HCT116 (cell line): ENCODE measurements at regions not wholly inside any gene's neighbourhood (a gene's known extent, or its start where the extent isn't known, plus 50 kb on each side); places are given as distances from the start of the nearest gene placed in this dataset.

Experiments
- ATAC-seq: fragments of 200-7000 bp; cut with Tn5 transposase; 2 replicates; pipeline ENCODE4 v1.9.1; 2020; ENCODE audit warnings: mild to moderate bottlenecking, moderate library complexity
- BruUV-seq: library from RNA; stranded (reverse); fragments of 400-500 nt; replicated peaks from 2 replicates; lab custom pipeline; 2021; lab: Mats Ljungman, UMichigan
- CTCF ChIA-PET: fragments of 300-600 bp; sonication (Branson Sonifier 250); formaldehyde crosslinking; loops from one replicate; lab custom pipeline; 2021; ENCODE audit warnings: antibody characterized with exemption; lab: Charles Lee
- POLR2A ChIA-PET: fragments of 300-600, 350-600 bp; sonication (Branson Sonifier 250); formaldehyde crosslinking; loops from one replicate; lab custom pipeline; 2021; ENCODE audit warnings: antibody characterized with exemption; lab: Charles Lee
- RAD21 ChIA-PET, 2 experiments: fragments of 300-600 bp; sonication (Branson Sonifier 250); formaldehyde crosslinking; loops; one replicate each; lab custom pipeline; 2023; ENCODE audit warnings: low total read pairs in 2 of 2; ENCODE audit not compliant: uncharacterized antibody in 2 of 2, unreplicated experiment in 2 of 2, low non-redundant PET in 1 of 2; lab: Charles Lee
- DNase-seq: peaks from one replicate; pipeline ENCODE4 v3.0.0-alpha.2; 2010; ENCODE audit warnings: low read depth, low spot score
- H2AFZ ChIP-seq: fragments of 200-600 bp; shearing (Covaris generic), sonication (generic); 2 replicates; pipeline ENCODE4 v1.6.1; 2017; ENCODE audit warnings: low read depth, mixed run types, mixed read lengths, antibody characterized with exemption, low read length; ENCODE audit not compliant: poor library complexity, severe bottlenecking
- H3K27ac ChIP-seq: 2 replicates; pipeline ENCODE4 v1.5.1; 2012; ENCODE audit warnings: low read depth, low read length
- H3K27me3 ChIP-seq: fragments of 200-600 bp; sonication (generic); 2 replicates; pipeline ENCODE4 v1.6.1; 2016; ENCODE audit warnings: mixed run types, low read length, mixed read lengths; ENCODE audit not compliant: insufficient read depth
- H3K36me3 ChIP-seq, 2 experiments: fragments of 200-500 bp in 1 of 2; fragments of 200-600 bp in 1 of 2; sonication (Bioruptor generic) in 1 of 2; sonication (generic) in 1 of 2; 2 replicates each; pipeline versions ENCODE4 v1.5.1 to v1.6.1; 2014 to 2016; ENCODE audit warnings: low read length in 2 of 2, inconsistent platforms in 1 of 2, mixed read lengths in 1 of 2, mixed run types in 1 of 2; ENCODE audit not compliant: insufficient read depth in 2 of 2, control insufficient read depth in 1 of 2
- H3K4me1 ChIP-seq, 2 experiments: fragments of 200-600 bp in 1 of 2; sonication (generic) in 1 of 2; 2 replicates each; pipeline versions ENCODE4 v1.5.1 to v1.6.1; 2012 to 2017; ENCODE audit warnings: low read length in 2 of 2, inconsistent platforms in 1 of 2, mild to moderate bottlenecking in 1 of 2, mixed read lengths in 1 of 2, mixed run types in 1 of 2, moderate library complexity in 1 of 2; ENCODE audit not compliant: insufficient read depth in 2 of 2, control insufficient read depth in 1 of 2
- H3K4me2 ChIP-seq: fragments of 200-600 bp; sonication (generic); 2 replicates; pipeline ENCODE4 v1.6.1; 2017; ENCODE audit warnings: mixed run types, low read length, mixed read lengths
- H3K4me3 ChIP-seq, 2 experiments: fragments of 200-600 bp in 1 of 2; sonication (generic) in 1 of 2; replicated peaks in 1 of 2; 2 replicates each; pipeline ENCODE4 v1.5.1; 2011 to 2016; ENCODE audit warnings: low read length in 2 of 2, control low read depth in 1 of 2, low read depth in 1 of 2, mild to moderate bottlenecking in 1 of 2, mixed read lengths in 1 of 2, mixed run types in 1 of 2
- H3K79me2 ChIP-seq: fragments of 200-600 bp; sonication (generic); 2 replicates; pipeline ENCODE4 v1.6.1; 2017; ENCODE audit warnings: mild to moderate bottlenecking, mixed run types, low read length, moderate library complexity, mixed read lengths; ENCODE audit not compliant: insufficient read depth
- H3K9ac ChIP-seq: fragments of 200-600 bp; sonication (generic); 2 replicates; pipeline ENCODE4 v1.6.1; 2016; ENCODE audit warnings: low read length, mixed read lengths
- H3K9me2 ChIP-seq: fragments of 200-600 bp; sonication (generic), shearing (Covaris generic); 2 replicates; pipeline ENCODE4 v1.6.1; 2017; ENCODE audit warnings: mixed run types, mild to moderate bottlenecking, moderate library complexity; ENCODE audit not compliant: insufficient read depth
- H3K9me3 ChIP-seq, 2 experiments: fragments of 200-500 bp in 1 of 2; fragments of 200-600 bp in 1 of 2; sonication (Bioruptor generic) in 1 of 2; sonication (generic) in 1 of 2; 2 replicates each; pipeline ENCODE4 v1.6.1; 2014 to 2017; ENCODE audit warnings: low read length in 2 of 2, mixed read lengths in 2 of 2, inconsistent platforms in 1 of 2, low read depth in 1 of 2, mild to moderate bottlenecking in 1 of 2, mixed run types in 1 of 2, moderate library complexity in 1 of 2; ENCODE audit not compliant: control insufficient read depth in 1 of 2, insufficient read depth in 1 of 2
- H4K20me1 ChIP-seq: fragments of 200-600 bp; sonication (generic), shearing (Covaris generic); 2 replicates; pipeline ENCODE4 v1.6.1; 2017; ENCODE audit warnings: mixed run types, mild to moderate bottlenecking, moderate library complexity; ENCODE audit not compliant: insufficient read depth
- ATF3 ChIP-seq: IDR thresholded peaks from 2 replicates; pipeline ENCODE4 v1.6.1; 2012
- CBX3 ChIP-seq: IDR thresholded peaks from 2 replicates; pipeline ENCODE4 v1.6.1; 2012; ENCODE audit warnings: low read depth
- CEBPB ChIP-seq: IDR thresholded peaks from 2 replicates; pipeline ENCODE4 v1.6.1; 2012; ENCODE audit warnings: low read depth
- CTCF ChIP-seq, 3 experiments: fragments of 200-600 bp in 1 of 3; sonication (generic) in 1 of 3; IDR thresholded peaks in 2 of 3; conservative IDR thresholded peaks in 1 of 3; 2 replicates each; pipeline ENCODE4 v1.5.1; 2012 to 2017; ENCODE audit warnings: low read depth in 2 of 3, low read length in 2 of 3, antibody characterized with exemption in 1 of 3, borderline replicate concordance in 1 of 3, control low read depth in 1 of 3, mild to moderate bottlenecking in 1 of 3, mixed read lengths in 1 of 3, mixed run types in 1 of 3, moderate library complexity in 1 of 3; ENCODE audit not compliant: insufficient read depth in 1 of 3
- EGR1 ChIP-seq: IDR thresholded peaks from 2 replicates; pipeline ENCODE4 v1.6.1; 2012; ENCODE audit warnings: low read depth
- ELF1 ChIP-seq: IDR thresholded peaks from 2 replicates; pipeline ENCODE4 v1.6.1; 2012; ENCODE audit warnings: low read depth, borderline replicate concordance
- EZH2 ChIP-seq: fragments of 200-600 bp; sonication (generic); IDR thresholded peaks from 2 replicates; pipeline ENCODE4 v1.6.1; 2017; ENCODE audit warnings: antibody characterized with exemption, mixed run types
- EZH2phosphoT487 ChIP-seq: fragments of 200-600 bp; IDR thresholded peaks from 2 replicates; pipeline ENCODE4 v1.6.1; 2018; ENCODE audit warnings: antibody characterized with exemption, borderline replicate concordance
- JUND ChIP-seq: IDR thresholded peaks from 2 replicates; pipeline ENCODE4 v1.6.1; 2012
- MAX ChIP-seq: IDR thresholded peaks from 2 replicates; pipeline ENCODE4 v1.6.1; 2012
- POLR2A ChIP-seq: IDR thresholded peaks from 2 replicates; pipeline ENCODE4 v1.7.0; 2011; ENCODE audit warnings: borderline replicate concordance; ENCODE audit not compliant: insufficient read depth, insufficient read length; ENCODE audit errors: extremely low read depth
- POLR2AphosphoS5 ChIP-seq: IDR thresholded peaks from 2 replicates; pipeline ENCODE4 v1.6.1; 2011; ENCODE audit warnings: mild to moderate bottlenecking, low read depth, low read length, moderate library complexity
- RAD21 ChIP-seq: IDR thresholded peaks from 2 replicates; pipeline ENCODE4 v1.6.1; 2012; ENCODE audit warnings: low read depth, mild to moderate bottlenecking
- SP1 ChIP-seq: IDR thresholded peaks from 2 replicates; pipeline ENCODE4 v1.6.1; 2012; ENCODE audit warnings: low read depth
- SRF ChIP-seq: IDR thresholded peaks from 2 replicates; pipeline ENCODE4 v1.6.1; 2012; ENCODE audit warnings: low read depth
- TCF7L2 ChIP-seq: IDR thresholded peaks from 2 replicates; pipeline ENCODE4 v1.7.0; 2011; ENCODE audit warnings: borderline replicate concordance, inconsistent platforms; ENCODE audit not compliant: insufficient read depth, insufficient read length; ENCODE audit errors: extremely low read depth
- YY1 ChIP-seq: IDR thresholded peaks from 2 replicates; pipeline ENCODE4 v1.6.1; 2011; ENCODE audit warnings: low read length, low read depth, moderate library complexity, mild to moderate bottlenecking; ENCODE audit not compliant: insufficient replicate concordance; ENCODE audit errors: extremely low read depth
- ZFX ChIP-seq: fragments of 450-650 bp; IDR thresholded peaks from 2 replicates; pipeline ENCODE4 v1.6.1; 2017
- intact Hi-C: fragments of 100-400 bp; cut with micrococcal nuclease; formaldehyde crosslinking; loops from 2 replicates; pipeline ENCODE4 v1.10.0; 2022

GRCh38 chr21:16624479-16625118, 888.2 kb upstream of the CXADR start:
- no peak for DNase-seq
- CTCF ChIA-PET, result no interaction called here
- Histone ChIP-seq H3K9ac (no peak overlapping the region), H3K9me2 (no peaks in the 10 kb centered on the region), H3K27ac (no peak overlapping the region), H2AFZ (no peak overlapping the region), H3K4me3 (no peak overlapping the region), H3K79me2 (no peaks in the 10 kb centered on the region), H3K4me1 (no peaks in the 10 kb centered on the region), H3K36me3 (no peaks in the 10 kb centered on the region), H3K27me3 (no peaks in the 10 kb centered on the region), H3K4me2 (no peak overlapping the region), H4K20me1 (no peaks in the 10 kb centered on the region), H3K9me3 (peaks cover 7 to 8% of the 10 kb centered on the region in 2 experiments; a peak in 2 of 4 replicates)
- POLR2A ChIA-PET, result no interaction called here
- BruUV-seq, result no TSS peak
- ATAC-seq, result no peak
- RAD21 ChIA-PET, result no interaction called here
- TF ChIP-seq CEBPB (no peak), ATF3 (no peak), CTCF (IDR thresholded peaks at IDR 0.05 in 2 of 3, conservative IDR thresholded peaks at IDR 0.05 in 1 of 3; ENCODE audit: borderline replicate concordance in 1 of 3, insufficient read depth in 1 of 3, low read depth in 2 of 3, low read length in 2 of 3) (no peak), MAX (no peak), TCF7L2 (no peak), YY1 (no peak), JUND (no peak), ELF1 (no peak), SP1 (no peak), EZH2phosphoT487 (no peak), SRF (no peak), RAD21 (no peak), POLR2A (no peak), POLR2AphosphoS5 (no peak), EGR1 (no peak), ZFX (no peak), CBX3 (no peak), EZH2 (no peak)
- intact Hi-C loops, result no loop called here
